ENCODE measurements at regions not wholly inside any gene's neighbourhood (a gene's known extent, or its start where the extent isn't known, plus 50 kb on each side); places are given as distances from the start of the nearest gene placed in this dataset.

GRCh38 chr11:19577976-19578619, 134.5 kb upstream of the NAV2 start:
- no peak overlapping the region for H3K9ac ChIP-seq (ENCODE audit: insufficient read depth, low read length, poor library complexity, severe bottlenecking)
- no peaks in the 10 kb centered on the region for H3K9me3 ChIP-seq (replicated peaks in 1 of 2; ENCODE audit: control insufficient read depth in 1 of 2, insufficient read depth in 1 of 2, low read length in 2 of 2)
- peaks cover 0 to 7% (median 0%) of the 10 kb centered on the region in 7 donors for H3K9me3 Mint-ChIP-seq
- no peaks in the 10 kb centered on the region for H3K36me3 ChIP-seq (replicated peaks in 1 of 2; ENCODE audit: control insufficient read depth in 1 of 2, insufficient read depth in 2 of 2, low read length in 2 of 2)
- no peaks in the 10 kb centered on the region for H3K36me3 Mint-ChIP-seq
- no peak overlapping the region for H2AFZ ChIP-seq (ENCODE audit: insufficient read depth, low read depth, low read length, poor library complexity, severe bottlenecking)
- H3K4me1 Mint-ChIP-seq, result no peaks in the 10 kb centered on the region
- H3K27me3 ChIP-seq (ENCODE audit: control insufficient read depth in 2 of 2, insufficient read depth in 2 of 2, low read length in 2 of 2), result no peaks in the 10 kb centered on the region
- no peaks in the 10 kb centered on the region for H4K20me1 ChIP-seq (ENCODE audit: insufficient read depth, low read length)
- peaks cover 0 to 3% (median 2%) of the 10 kb centered on the region in 3 donors for H3K27me3 Mint-ChIP-seq (ENCODE audit: low read depth in 3 of 3)
- H3K4me3 Mint-ChIP-seq, result no peak overlapping the region
- no peak overlapping the region for H3K27ac ChIP-seq (ENCODE audit: low read depth in 1 of 2, low read length in 2 of 2)
- no peak overlapping the region for H3K4me3 ChIP-seq (replicated peaks in 1 of 3; ENCODE audit: low read depth in 2 of 3, low read length in 3 of 3)
- intact Hi-C loops (cut with micrococcal nuclease), result no loop called here
- no peak overlapping the region for H3K27ac Mint-ChIP-seq
- TF ChIP-seq CTCF (IDR thresholded peaks at IDR 0.05), result no peak
- no peak overlapping the region for H3K4me2 ChIP-seq (replicated peaks; ENCODE audit: extremely low read depth, low read length, poor library complexity, severe bottlenecking)
- H3K4me1 ChIP-seq (ENCODE audit: control insufficient read depth in 1 of 2, insufficient read depth in 2 of 2, low read length in 2 of 2), result no peaks in the 10 kb centered on the region
- WGBS (ENCODE audit: insufficient coverage), result 45% methylated on average over 7 of the region's 9 CpGs
- H3K79me2 ChIP-seq (ENCODE audit: insufficient read depth, low read length), result no peaks in the 10 kb centered on the region
- DNase-seq, result no peak

- no peak overlapping the region for H3K4me3 ChIP-seq (replicated peaks in 1 of 3; ENCODE audit: low read depth in 2 of 3, low read length in 3 of 3)
- H3K4me2 ChIP-seq (replicated peaks; ENCODE audit: extremely low read depth, low read length, poor library complexity, severe bottlenecking), result no peak overlapping the region
- H3K79me2 ChIP-seq (ENCODE audit: insufficient read depth, low read length), result no peaks in the 10 kb centered on the region
- no peak overlapping the region for H3K27ac ChIP-seq (ENCODE audit: low read depth in 1 of 2, low read length in 2 of 2)
- no peak overlapping the region for H3K9ac ChIP-seq (ENCODE audit: insufficient read depth, low read length, poor library complexity, severe bottlenecking)
- no peaks in the 10 kb centered on the region for H3K4me1 Mint-ChIP-seq
- H3K9me3 ChIP-seq (replicated peaks in 1 of 2; ENCODE audit: control insufficient read depth in 1 of 2, insufficient read depth in 1 of 2, low read length in 2 of 2), result no peaks in the 10 kb centered on the region
- intact Hi-C loops (cut with micrococcal nuclease), result no loop called here
- H3K27me3 Mint-ChIP-seq (ENCODE audit: low read depth in 3 of 3), result peaks cover 0 to 3% (median 2%) of the 10 kb centered on the region in 3 donors
- no peaks in the 10 kb centered on the region for H3K36me3 ChIP-seq (replicated peaks in 1 of 2; ENCODE audit: control insufficient read depth in 1 of 2, insufficient read depth in 2 of 2, low read length in 2 of 2)
- H3K4me1 ChIP-seq (ENCODE audit: control insufficient read depth in 1 of 2, insufficient read depth in 2 of 2, low read length in 2 of 2), result no peaks in the 10 kb centered on the region
- H3K27ac Mint-ChIP-seq, result no peak overlapping the region
- H3K9me3 Mint-ChIP-seq, result peaks cover 0 to 3% (median 0%) of the 10 kb centered on the region in 7 donors
- TF ChIP-seq CTCF (IDR thresholded peaks at IDR 0.05), result no peak
- DNase-seq, result no peak
- H2AFZ ChIP-seq (ENCODE audit: insufficient read depth, low read depth, low read length, poor library complexity, severe bottlenecking), result no peak overlapping the region
- H3K36me3 Mint-ChIP-seq, result no peaks in the 10 kb centered on the region
- no peaks in the 10 kb centered on the region for H3K27me3 ChIP-seq (ENCODE audit: control insufficient read depth in 2 of 2, insufficient read depth in 2 of 2, low read length in 2 of 2)
- 22% methylated on average over 5 of the region's 8 CpGs for WGBS (ENCODE audit: insufficient coverage)
- no peaks in the 10 kb centered on the region for H4K20me1 ChIP-seq (ENCODE audit: insufficient read depth, low read length)
- no peak overlapping the region for H3K4me3 Mint-ChIP-seq
Observed at GRCh38 chr11:19577391-19577975, 135.2 kb upstream of the NAV2 start.
